ENCODE measurements at regions not wholly inside any gene's neighbourhood (a gene's known extent, or its start where the extent isn't known, plus 50 kb on each side); places are given as distances from the start of the nearest gene placed in this dataset.
"Not testable (repeated sequence)": the region's sequence is repeated elsewhere in the genome, so short reads cannot be mapped to it uniquely, and the experiment has no call there.

GRCh38 chr5:25286319-25286718 is 641.5 kb upstream of the CDH10 start:
- no peaks in the 10 kb centered on the region for H3K79me2 ChIP-seq (ENCODE audit: control insufficient read depth, low read length)
- H3K36me3 ChIP-seq (ENCODE audit: control insufficient read depth, low read length), result no peaks in the 10 kb centered on the region
- H4K20me1 ChIP-seq (ENCODE audit: control insufficient read depth, insufficient read depth, low read depth, low read length), result no peaks in the 10 kb centered on the region
- TF ChIP-seq CTCF (IDR thresholded peaks at IDR 0.05; ENCODE audit: low read depth, low read length, poor library complexity, severe bottlenecking) (no peak), EZH2phosphoT487 (IDR thresholded peaks at IDR 0.05; ENCODE audit: borderline replicate concordance, low read length) (no peak)
- no peaks in the 10 kb centered on the region for H3F3A ChIP-seq (ENCODE audit: control insufficient read depth, insufficient read depth)
- H3K27me3 ChIP-seq (ENCODE audit: control insufficient read depth, low read length), result no peaks in the 10 kb centered on the region
- H3K9me2 ChIP-seq (replicated peaks; ENCODE audit: control insufficient read depth, low read length), result no peaks in the 10 kb centered on the region
- H3K27ac ChIP-seq (ENCODE audit: low read depth, low read length), result no peak overlapping the region
- no peak overlapping the region for H3K4me2 ChIP-seq (ENCODE audit: low read length)
- no peak overlapping the region for H3K4me3 ChIP-seq (ENCODE audit: low read length)
- H3K4me1 ChIP-seq (ENCODE audit: control insufficient read depth, low read length), result no peaks in the 10 kb centered on the region
- no peaks in the 10 kb centered on the region for H3K9me3 ChIP-seq (ENCODE audit: control insufficient read depth, insufficient read depth, low read length)

DNA sequence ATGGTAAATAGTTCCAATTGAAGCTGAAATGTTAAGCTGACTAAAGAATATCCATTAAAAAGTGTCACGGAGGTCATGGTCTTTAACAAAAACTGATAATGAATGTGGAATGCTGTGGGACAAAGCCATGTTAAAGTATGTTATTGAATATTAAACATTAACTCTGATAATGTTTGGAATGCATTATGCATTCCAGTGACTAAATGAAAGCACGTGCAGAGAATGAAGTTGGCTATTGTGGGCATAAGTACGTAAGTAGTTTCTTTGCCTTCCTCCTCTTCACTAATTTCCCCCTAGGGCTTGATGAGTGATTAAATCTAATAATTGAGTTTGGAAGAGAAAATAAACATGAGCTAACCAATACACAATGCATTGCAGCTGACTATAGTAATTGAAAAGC is 640.4 kb upstream of the CDH10 start:
- no peaks in the 10 kb centered on the region for H3K9me3 ChIP-seq (ENCODE audit: control insufficient read depth, insufficient read depth, low read length)
- H3K4me1 ChIP-seq (ENCODE audit: control insufficient read depth, low read length), result no peaks in the 10 kb centered on the region
- no peak overlapping the region for H3K4me3 ChIP-seq (ENCODE audit: low read length)
- no peaks in the 10 kb centered on the region for H3K9me2 ChIP-seq (replicated peaks; ENCODE audit: control insufficient read depth, low read length)
- no peaks in the 10 kb centered on the region for H3K79me2 ChIP-seq (ENCODE audit: control insufficient read depth, low read length)
- H3K27ac ChIP-seq (ENCODE audit: low read depth, low read length), result no peak overlapping the region
- no peaks in the 10 kb centered on the region for H4K20me1 ChIP-seq (ENCODE audit: control insufficient read depth, insufficient read depth, low read depth, low read length)
- no peaks in the 10 kb centered on the region for H3K27me3 ChIP-seq (ENCODE audit: control insufficient read depth, low read length)
- no peaks in the 10 kb centered on the region for H3K36me3 ChIP-seq (ENCODE audit: control insufficient read depth, low read length)
- H3K4me2 ChIP-seq (ENCODE audit: low read length), result no peak overlapping the region
- TF ChIP-seq EZH2phosphoT487 (IDR thresholded peaks at IDR 0.05; ENCODE audit: borderline replicate concordance, low read length) (no peak), CTCF (IDR thresholded peaks at IDR 0.05; ENCODE audit: low read depth, low read length, poor library complexity, severe bottlenecking) (no peak)
- no peaks in the 10 kb centered on the region for H3F3A ChIP-seq (ENCODE audit: control insufficient read depth, insufficient read depth)

DNA sequence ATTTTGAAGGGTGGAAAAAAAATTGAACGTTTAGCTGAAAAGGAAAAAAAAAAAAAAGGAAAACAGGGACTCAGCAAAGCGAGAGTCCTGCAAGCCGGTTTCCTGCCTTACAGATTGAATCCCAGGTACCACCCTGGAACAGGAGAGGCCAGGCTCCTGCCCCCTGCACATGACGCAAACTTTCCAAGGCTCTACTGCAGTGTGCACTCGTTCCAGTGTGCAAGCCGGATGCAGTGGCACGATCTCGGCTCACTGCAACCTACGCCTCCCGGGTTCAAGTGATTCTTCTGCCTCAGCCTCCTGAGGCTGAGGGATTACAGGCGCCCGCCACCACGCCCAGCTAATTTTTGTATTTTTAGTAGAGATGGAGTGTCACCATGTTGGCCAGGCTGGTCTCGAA is 618.7 kb upstream of the CDH10 start:
- H3K9me2 ChIP-seq (replicated peaks; ENCODE audit: control insufficient read depth, low read length); H4K20me1 ChIP-seq (ENCODE audit: control insufficient read depth, insufficient read depth, low read depth, low read length); H3K4me1 ChIP-seq (ENCODE audit: control insufficient read depth, low read length); H3K9me3 ChIP-seq (ENCODE audit: control insufficient read depth, insufficient read depth, low read length); H3K27me3 ChIP-seq (ENCODE audit: control insufficient read depth, low read length); H3F3A ChIP-seq (ENCODE audit: control insufficient read depth, insufficient read depth); H3K27ac ChIP-seq (ENCODE audit: low read depth, low read length); H3K79me2 ChIP-seq (ENCODE audit: control insufficient read depth, low read length); H3K4me3 ChIP-seq (ENCODE audit: low read length); H3K4me2 ChIP-seq (ENCODE audit: low read length); H3K36me3 ChIP-seq (ENCODE audit: control insufficient read depth, low read length): not testable (repeated sequence)

DNA sequence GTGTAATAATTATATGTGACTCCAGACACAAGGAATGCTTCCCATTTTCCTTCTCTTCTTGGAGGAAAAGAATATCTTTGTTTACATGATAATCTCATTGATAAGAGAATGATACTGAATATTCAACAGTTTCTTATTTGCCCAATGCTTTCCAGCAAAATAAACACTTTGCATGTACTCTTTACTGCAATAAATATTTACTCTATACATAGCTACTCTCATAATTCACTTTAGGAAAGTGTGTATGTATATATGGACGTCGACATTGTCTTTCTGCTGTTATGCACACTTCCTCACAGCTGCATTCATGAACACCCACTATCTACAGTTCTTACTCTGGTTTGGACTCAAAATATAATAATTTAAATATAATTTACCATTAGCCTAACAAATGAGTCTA is 617.4 kb upstream of the CDH10 start:
- H3K4me3 ChIP-seq (ENCODE audit: low read length), result no peak overlapping the region
- H3K4me1 ChIP-seq (ENCODE audit: control insufficient read depth, low read length), result no peaks in the 10 kb centered on the region
- no peaks in the 10 kb centered on the region for H3K9me3 ChIP-seq (ENCODE audit: control insufficient read depth, insufficient read depth, low read length)
- no peak overlapping the region for H3K27ac ChIP-seq (ENCODE audit: low read depth, low read length)
- H3K36me3 ChIP-seq (ENCODE audit: control insufficient read depth, low read length), result no peaks in the 10 kb centered on the region
- H4K20me1 ChIP-seq (ENCODE audit: control insufficient read depth, insufficient read depth, low read depth, low read length), result no peaks in the 10 kb centered on the region
- no peaks in the 10 kb centered on the region for H3F3A ChIP-seq (ENCODE audit: control insufficient read depth, insufficient read depth)
- TF ChIP-seq EZH2phosphoT487 (IDR thresholded peaks at IDR 0.05; ENCODE audit: borderline replicate concordance, low read length), result no peak
- TF ChIP-seq CTCF (IDR thresholded peaks at IDR 0.05; ENCODE audit: low read depth, low read length, poor library complexity, severe bottlenecking), result no peak
- no peak overlapping the region for H3K4me2 ChIP-seq (ENCODE audit: low read length)
- H3K79me2 ChIP-seq (ENCODE audit: control insufficient read depth, low read length), result no peaks in the 10 kb centered on the region
- no peaks in the 10 kb centered on the region for H3K9me2 ChIP-seq (replicated peaks; ENCODE audit: control insufficient read depth, low read length)
- no peaks in the 10 kb centered on the region for H3K27me3 ChIP-seq (ENCODE audit: control insufficient read depth, low read length)

Measured in DOHH2 (cell line).